HG02840 (cell line): ENCODE measurements at regions not wholly inside any gene's neighbourhood (a gene's known extent, or its start where the extent isn't known, plus 50 kb on each side); places are given as distances from the start of the nearest gene placed in this dataset.

Experiments
- ATAC-seq: cut with Tn5 transposase; IDR thresholded peaks from one replicate; pipeline ENCODE4 v1.9.1; 2021; ENCODE audit warnings: mild to moderate bottlenecking, moderate library complexity, moderate number of reproducible peaks; ENCODE audit not compliant: unreplicated experiment, low FRiP score

- no peak for ATAC-seq
Measured at GRCh38 chr4:110675426-110675825, 52.5 kb upstream of the PITX2 start.

- no peak for ATAC-seq
Measured at GRCh38 chr4:110676241-110676640, 53.4 kb upstream of the PITX2 start.

GRCh38 chr4:110678517-110679227 is 55.8 kb upstream of the PITX2 start:
- ATAC-seq: no peak

- no peak for ATAC-seq
Measured at GRCh38 chr4:110680265-110680664, 57.4 kb upstream of the PITX2 start.

GRCh38 chr4:110681381-110681780 is 58.5 kb upstream of the PITX2 start:
- no peak for ATAC-seq

GRCh38 chr4:110682311-110682710 is 59.4 kb upstream of the PITX2 start:
- no peak for ATAC-seq

GRCh38 chr4:110683601-110684000 is 60.7 kb upstream of the PITX2 start:
- no peak for ATAC-seq

- no peak for ATAC-seq
Measured at GRCh38 chr4:110702326-110702725, 79.4 kb upstream of the PITX2 start.

- ATAC-seq: no peak
Measured at GRCh38 chr4:110704748-110705439, 82.0 kb upstream of the PITX2 start.

GRCh38 chr4:110705440-110705782 is 82.5 kb upstream of the PITX2 start:
- ATAC-seq: no peak

GRCh38 chr4:110710070-110710469 is 87.2 kb upstream of the PITX2 start:
- ATAC-seq: no peak

GRCh38 chr4:110712486-110712885 is 89.6 kb upstream of the PITX2 start:
- no peak for ATAC-seq

GRCh38 chr4:110730318-110730717 is 107.4 kb upstream of the PITX2 start:
- no peak for ATAC-seq

- ATAC-seq: no peak
Measured at GRCh38 chr4:110733901-110734300, 111.0 kb upstream of the PITX2 start.

- ATAC-seq: no peak
Measured at GRCh38 chr4:110735686-110736085, 112.8 kb upstream of the PITX2 start.

GRCh38 chr4:110737931-110738330 is 115.1 kb upstream of the PITX2 start:
- ATAC-seq: no peak

- ATAC-seq: no peak
Measured at GRCh38 chr4:110742143-110742542, 119.3 kb upstream of the PITX2 start.

GRCh38 chr4:110748071-110748470 is 125.2 kb upstream of the PITX2 start:
- no peak for ATAC-seq

- ATAC-seq: no peak
Measured at GRCh38 chr4:110751183-110751582, 128.3 kb upstream of the PITX2 start.

GRCh38 chr4:110751986-110752385 is 129.1 kb upstream of the PITX2 start:
- no peak for ATAC-seq

- ATAC-seq: no peak
Measured at GRCh38 chr4:110753466-110753865, 130.6 kb upstream of the PITX2 start.

- ATAC-seq: no peak
Measured at GRCh38 chr4:110754716-110755115, 131.8 kb upstream of the PITX2 start.
